ENCODE measurements at regions not wholly inside any gene's neighbourhood (a gene's known extent, or its start where the extent isn't known, plus 50 kb on each side); places are given as distances from the start of the nearest gene placed in this dataset.

DNA sequence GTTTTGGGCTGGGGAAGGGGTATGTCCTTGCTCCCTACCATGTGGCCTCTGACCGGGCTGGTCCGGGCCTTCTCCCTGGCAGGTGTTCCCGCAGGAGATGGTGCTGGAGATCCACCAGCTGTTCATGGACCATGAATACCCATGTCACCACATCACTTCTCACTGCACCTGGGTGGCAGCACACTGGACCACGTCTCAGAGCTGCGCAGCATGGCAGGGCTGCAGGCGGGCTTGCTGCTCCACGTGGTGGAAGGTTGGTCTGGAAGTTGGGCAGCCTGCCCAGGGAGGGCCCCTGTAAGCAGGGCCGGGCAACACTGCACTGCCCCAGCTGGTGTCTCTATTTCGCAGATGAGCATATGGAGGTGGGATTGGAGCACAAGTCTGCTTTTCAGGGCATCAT is 169.5 kb upstream of the ZNF267 start:
- no peak for DNase-seq (ENCODE audit: low read depth in 1 of 2, low spot score in 2 of 2)
- Histone ChIP-seq H4K8ac (ENCODE audit: extremely low read depth, insufficient read depth, low read length) (no peak overlapping the region), H3K14ac (ENCODE audit: insufficient read length) (no peak overlapping the region), H2BK5ac (ENCODE audit: low read depth, low read length) (no peak overlapping the region), H3K4me3 (ENCODE audit: extremely low read depth in 1 of 4, insufficient read depth in 2 of 4, low read depth in 3 of 4, low read length in 4 of 4) (no peak overlapping the region), H3K56ac (replicated peaks; ENCODE audit: insufficient read length, low read depth, low read length) (no peak overlapping the region), H3K79me2 (ENCODE audit: control insufficient read depth in 1 of 2, insufficient read depth in 2 of 2, low read length in 2 of 2) (peaks cover 0 to 18% of the 10 kb centered on the region in 2 experiments; a peak in 3 of 4 replicates), H2BK20ac (ENCODE audit: low read length) (no peak overlapping the region), H4K91ac (replicated peaks; ENCODE audit: insufficient read length, low read length) (no peak overlapping the region), H3K27ac (ENCODE audit: low read depth, low read length) (no peak overlapping the region), H2BK15ac (ENCODE audit: low read length) (no peak overlapping the region), H4K20me1 (replicated peaks in 1 of 2; ENCODE audit: control insufficient read depth in 1 of 2, insufficient read depth in 2 of 2, low read length in 2 of 2) (peaks cover 3 to 9% of the 10 kb centered on the region in 2 experiments), H3K27me3 (replicated peaks in 1 of 4; ENCODE audit: control insufficient read depth in 3 of 4, extremely low read depth in 1 of 4, insufficient read depth in 3 of 4, low read length in 3 of 4) (no peaks in the 10 kb centered on the region), H2AFZ (ENCODE audit: low read length) (no peak overlapping the region), H3K4ac (replicated peaks; ENCODE audit: insufficient read length, low read depth, low read length) (no peak overlapping the region), H3K9ac (replicated peaks in 1 of 4; ENCODE audit: extremely low read depth in 1 of 4, low read depth in 3 of 4, low read length in 3 of 4) (no peak overlapping the region), H2BK120ac (replicated peaks; ENCODE audit: low read depth, low read length) (no peak overlapping the region), H3K18ac (ENCODE audit: extremely low read depth, low read length) (no peak overlapping the region), H4K5ac (ENCODE audit: insufficient read length, low read depth, low read length) (no peak overlapping the region), H3K79me1 (ENCODE audit: low read depth, low read length) (peaks cover 6% of the 10 kb centered on the region), H3K4me1 (replicated peaks in 1 of 4; ENCODE audit: control insufficient read depth in 3 of 4, insufficient read depth in 4 of 4, low read length in 3 of 4) (0 out of 7 replicates have a peak, but pooled peaks cover 0 to 4% (median 0%) of the 10 kb centered on the region in 4 experiments), H3K36me3 (ENCODE audit: control insufficient read depth in 2 of 4, insufficient read depth in 4 of 4, low read length in 3 of 4) (peaks cover 26 to 50% (median 38%) of the 10 kb centered on the region in 4 experiments), H3K9me3 (ENCODE audit: insufficient read depth in 2 of 2, low read depth in 1 of 2, low read length in 1 of 2) (no peaks in the 10 kb centered on the region), H3K23ac (ENCODE audit: insufficient read length) (no peak overlapping the region), H3K4me2 (ENCODE audit: insufficient read depth in 1 of 2, low read depth in 2 of 2, low read length in 2 of 2) (no peak overlapping the region), H2BK12ac (ENCODE audit: low read depth, low read length) (no peak overlapping the region), H2AK5ac (ENCODE audit: low read depth, low read length) (no peak overlapping the region), H3K23me2 (ENCODE audit: low read depth, low read length) (peaks cover 3% of the 10 kb centered on the region; the same call in 1 of the 2 replicates)
- TF ChIP-seq ZNF274 (IDR thresholded peaks at IDR 0.05; ENCODE audit: borderline replicate concordance, extremely low read depth, low read length) (no peak), ATF2 (IDR thresholded peaks at IDR 0.05; ENCODE audit: low read length) (no peak), POU5F1 (IDR thresholded peaks at IDR 0.05; ENCODE audit: low read depth, low read length) (no peak), SIX5 (IDR thresholded peaks at IDR 0.05; ENCODE audit: low read depth, low read length) (no peak), SAP30 (IDR thresholded peaks at IDR 0.05; ENCODE audit: insufficient read depth, insufficient replicate concordance, low read length) (no peak), POLR2A (IDR thresholded peaks at IDR 0.05; ENCODE audit: control extremely low read depth in 1 of 2, low read depth in 2 of 2, low read length in 2 of 2) (no peak), RAD21 (IDR thresholded peaks at IDR 0.05 in 1 of 2, conservative IDR thresholded peaks at IDR 0.05 in 1 of 2; ENCODE audit: low read depth in 2 of 2, low read length in 2 of 2) (no peak), SP1 (IDR thresholded peaks at IDR 0.05; ENCODE audit: low read depth, low read length) (no peak)
- CTCF ChIA-PET (ENCODE audit: partially characterized antibody), result interaction anchor here (1.8 kb wide), 1 partner anchor 9 kb away, joined by 7 read pairs; a partner anchor contains a TSS
- no peak for FAIRE-seq
- 95% methylated on average over 9 of the region's 9 CpGs; no CpG with 5 or more reads in 1 of the 2 experiments for WGBS, 2 experiments (ENCODE audit: extremely low coverage in 1 of 2, insufficient coverage in 1 of 2, insufficient read length in 1 of 2, insufficient replicate concordance in 2 of 2, low coverage in 1 of 2, low lambda C conversion rate in 2 of 2, missing lambda C conversion rate in 1 of 2)
- POLR2A ChIA-PET (ENCODE audit: partially characterized antibody), result interaction anchor here (1.7 kb wide), 1 partner anchor 9 kb away, joined by 6 read pairs; a partner anchor contains a TSS
